ENCODE measurements at regions not wholly inside any gene's neighbourhood (a gene's known extent, or its start where the extent isn't known, plus 50 kb on each side); places are given as distances from the start of the nearest gene placed in this dataset.

GRCh38 chr12:38116968-38117367 lies 199.6 kb upstream of the ALG10B start:
- no peaks in the 10 kb centered on the region for H3K4me1 Mint-ChIP-seq
- CTCF ChIA-PET = interaction anchor here (0.5 kb wide), 1 partner anchor 19 kb away, joined by 4 read pairs; no protein-coding TSS in a partner anchor
- no peak overlapping the region for H3K4me3 Mint-ChIP-seq
- peaks cover 83% of the 10 kb centered on the region for H3K9me3 Mint-ChIP-seq
- no peak overlapping the region for H3K27ac Mint-ChIP-seq
- H3K36me3 Mint-ChIP-seq = peaks cover 84% of the 10 kb centered on the region
- TF ChIP-seq RELA (CRISPR knock-in tag; IDR thresholded peaks at IDR 0.05; ENCODE audit: borderline replicate concordance) = no peak
- TF ChIP-seq NR2C2 (CRISPR knock-in tag; IDR thresholded peaks at IDR 0.05) = no peak
- TF ChIP-seq ZNF425 (CRISPR knock-in tag; conservative IDR thresholded peaks at IDR 0.05) = no peak
- no peak for TF ChIP-seq ZSCAN18 (CRISPR knock-in tag; IDR thresholded peaks at IDR 0.05)
- TF ChIP-seq ZBTB21 (CRISPR knock-in tag; IDR thresholded peaks at IDR 0.05; ENCODE audit: borderline replicate concordance) = no peak
- TF ChIP-seq TCF7 (CRISPR knock-in tag; IDR thresholded peaks at IDR 0.05; ENCODE audit: low read depth) = no peak
- TF ChIP-seq GRHL2 (CRISPR knock-in tag; IDR thresholded peaks at IDR 0.05; ENCODE audit: insufficient replicate concordance, severe bottlenecking) = no peak
- no peak for TF ChIP-seq PRDM15 (CRISPR knock-in tag; IDR thresholded peaks at IDR 0.05)
- no peak for TF ChIP-seq USF2 (CRISPR knock-in tag; IDR thresholded peaks at IDR 0.05)
- no peak for TF ChIP-seq OVOL2 (CRISPR knock-in tag; IDR thresholded peaks at IDR 0.05; ENCODE audit: borderline replicate concordance)
- no peak for TF ChIP-seq ETV6 (CRISPR knock-in tag; IDR thresholded peaks at IDR 0.05)
- ATAC-seq (no peak), DNase-seq (ENCODE audit: low spot score) (no peak)
- POLR2A ChIA-PET = no interaction called here
- peaks cover 26% of the 10 kb centered on the region for H3K27me3 Mint-ChIP-seq (ENCODE audit: low read depth)

- H3K27me3 Mint-ChIP-seq (ENCODE audit: low read depth) = peaks cover 19% of the 10 kb centered on the region
- H3K36me3 Mint-ChIP-seq = peaks cover 76% of the 10 kb centered on the region
- ATAC-seq (no peak), DNase-seq (ENCODE audit: low spot score) (no peak)
- H3K27ac Mint-ChIP-seq = no peak overlapping the region
- no peak overlapping the region for H3K4me3 Mint-ChIP-seq
- CTCF ChIA-PET = no interaction called here
- POLR2A ChIA-PET = no interaction called here
- peaks cover 78% of the 10 kb centered on the region for H3K9me3 Mint-ChIP-seq
- no peaks in the 10 kb centered on the region for H3K4me1 Mint-ChIP-seq
- TF ChIP-seq ZBTB21 (CRISPR knock-in tag; IDR thresholded peaks at IDR 0.05; ENCODE audit: borderline replicate concordance) (no peak), CTCF (IDR thresholded peaks at IDR 0.05) (no peak), SMAD4 (CRISPR knock-in tag; IDR thresholded peaks at IDR 0.05) (no peak), SP1 (CRISPR knock-in tag; conservative IDR thresholded peaks at IDR 0.05) (no peak), FOXP4 (CRISPR knock-in tag; IDR thresholded peaks at IDR 0.05) (no peak), FOXK1 (CRISPR knock-in tag; IDR thresholded peaks at IDR 0.05) (no peak), FOXJ3 (CRISPR knock-in tag; IDR thresholded peaks at IDR 0.05; ENCODE audit: borderline replicate concordance) (no peak), ZSCAN18 (CRISPR knock-in tag; IDR thresholded peaks at IDR 0.05) (no peak), MAX (CRISPR knock-in tag; IDR thresholded peaks at IDR 0.05) (no peak), ETV6 (CRISPR knock-in tag; IDR thresholded peaks at IDR 0.05) (no peak), EMX1 (CRISPR knock-in tag; IDR thresholded peaks at IDR 0.05) (no peak), CREM (CRISPR knock-in tag; IDR thresholded peaks at IDR 0.05) (no peak), CREB1 (CRISPR knock-in tag; IDR thresholded peaks at IDR 0.05) (no peak)
Observed at GRCh38 chr12:38118632-38119031, 197.9 kb upstream of the ALG10B start.

Data from WTC11 (cell line).